Choroid plexus epithelial cell (primary cell): ENCODE measurements at regions not wholly inside any gene's neighbourhood (a gene's known extent, or its start where the extent isn't known, plus 50 kb on each side); places are given as distances from the start of the nearest gene placed in this dataset.

ENCODE experiments used
- DNase-seq: peaks from one replicate; pipeline ENCODE4 v3.0.0-alpha.2; 2010; ENCODE audit warnings: low read depth
- H3K4me3 ChIP-seq: 2 replicates; pipeline ENCODE4 v1.5.1; 2011; ENCODE audit warnings: low read depth, mild to moderate bottlenecking, control low read depth, low read length, moderate library complexity
- TF ChIP-seq, protein P1 (sequence below): conservative IDR thresholded peaks from 2 replicates; pipeline ENCODE4 v1.5.1; 2011; ENCODE audit warnings: low read depth, mild to moderate bottlenecking, control low read depth, inconsistent platforms, low read length, moderate library complexity

DNA sequence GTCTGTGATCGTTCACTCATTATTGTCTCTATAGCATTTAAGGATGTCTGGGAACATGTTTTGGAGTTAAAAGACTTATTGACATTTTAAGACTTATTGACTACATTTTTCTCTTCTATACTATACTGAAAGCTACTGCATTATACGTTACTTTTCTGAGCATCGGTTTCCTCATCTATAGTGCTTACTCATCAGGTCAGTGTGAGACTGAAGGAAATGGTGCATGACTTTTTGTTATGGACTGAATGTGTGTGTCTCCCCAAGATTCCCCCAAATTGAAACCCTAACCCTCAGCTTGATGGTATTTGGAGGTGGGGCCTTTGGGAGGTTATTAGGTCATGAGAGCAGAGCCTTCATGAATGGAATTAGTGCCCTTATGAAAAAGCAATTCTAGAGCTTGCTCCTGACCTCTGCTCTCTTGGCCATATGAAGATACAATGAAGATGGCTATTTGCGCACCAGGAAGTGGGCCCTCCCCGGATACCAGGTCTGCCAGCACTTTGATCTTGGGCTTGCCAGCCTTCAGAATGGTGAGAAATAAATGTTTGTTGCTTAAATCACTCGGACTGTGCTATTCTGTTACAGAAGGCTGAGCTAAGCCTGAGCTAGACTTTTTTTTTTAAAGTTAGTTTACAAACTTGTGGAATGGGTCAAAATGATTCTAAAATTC is 243.7 kb upstream of the RREB1 start:
- H3K4me3 ChIP-seq, result no peak overlapping the region
- DNase-seq, result no peak
- TF ChIP-seq, protein P1, sequence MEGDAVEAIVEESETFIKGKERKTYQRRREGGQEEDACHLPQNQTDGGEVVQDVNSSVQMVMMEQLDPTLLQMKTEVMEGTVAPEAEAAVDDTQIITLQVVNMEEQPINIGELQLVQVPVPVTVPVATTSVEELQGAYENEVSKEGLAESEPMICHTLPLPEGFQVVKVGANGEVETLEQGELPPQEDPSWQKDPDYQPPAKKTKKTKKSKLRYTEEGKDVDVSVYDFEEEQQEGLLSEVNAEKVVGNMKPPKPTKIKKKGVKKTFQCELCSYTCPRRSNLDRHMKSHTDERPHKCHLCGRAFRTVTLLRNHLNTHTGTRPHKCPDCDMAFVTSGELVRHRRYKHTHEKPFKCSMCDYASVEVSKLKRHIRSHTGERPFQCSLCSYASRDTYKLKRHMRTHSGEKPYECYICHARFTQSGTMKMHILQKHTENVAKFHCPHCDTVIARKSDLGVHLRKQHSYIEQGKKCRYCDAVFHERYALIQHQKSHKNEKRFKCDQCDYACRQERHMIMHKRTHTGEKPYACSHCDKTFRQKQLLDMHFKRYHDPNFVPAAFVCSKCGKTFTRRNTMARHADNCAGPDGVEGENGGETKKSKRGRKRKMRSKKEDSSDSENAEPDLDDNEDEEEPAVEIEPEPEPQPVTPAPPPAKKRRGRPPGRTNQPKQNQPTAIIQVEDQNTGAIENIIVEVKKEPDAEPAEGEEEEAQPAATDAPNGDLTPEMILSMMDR, result no peak

DNA sequence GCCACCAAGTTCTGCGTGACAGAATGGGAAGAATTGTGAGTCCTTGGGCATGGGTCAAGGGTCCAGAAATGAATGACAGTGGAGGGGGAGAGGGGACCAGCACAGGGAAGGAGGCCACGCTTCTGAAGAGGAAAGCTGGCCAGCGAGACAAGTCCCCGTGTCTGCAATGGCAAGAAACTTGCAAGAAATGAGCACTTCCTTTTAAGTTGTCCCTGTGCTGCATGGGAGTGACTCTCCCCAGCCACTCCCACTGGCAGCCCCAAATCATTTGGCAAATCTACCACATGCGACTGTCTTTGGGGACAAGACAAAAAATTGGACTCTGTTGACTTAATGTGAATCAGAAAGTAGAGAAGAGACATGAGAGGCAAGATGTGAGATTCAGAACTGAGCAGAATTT is 242.2 kb upstream of the RREB1 start:
- TF ChIP-seq, protein P1, result no peak
- H3K4me3 ChIP-seq, result no peak overlapping the region
- no peak for DNase-seq

DNA sequence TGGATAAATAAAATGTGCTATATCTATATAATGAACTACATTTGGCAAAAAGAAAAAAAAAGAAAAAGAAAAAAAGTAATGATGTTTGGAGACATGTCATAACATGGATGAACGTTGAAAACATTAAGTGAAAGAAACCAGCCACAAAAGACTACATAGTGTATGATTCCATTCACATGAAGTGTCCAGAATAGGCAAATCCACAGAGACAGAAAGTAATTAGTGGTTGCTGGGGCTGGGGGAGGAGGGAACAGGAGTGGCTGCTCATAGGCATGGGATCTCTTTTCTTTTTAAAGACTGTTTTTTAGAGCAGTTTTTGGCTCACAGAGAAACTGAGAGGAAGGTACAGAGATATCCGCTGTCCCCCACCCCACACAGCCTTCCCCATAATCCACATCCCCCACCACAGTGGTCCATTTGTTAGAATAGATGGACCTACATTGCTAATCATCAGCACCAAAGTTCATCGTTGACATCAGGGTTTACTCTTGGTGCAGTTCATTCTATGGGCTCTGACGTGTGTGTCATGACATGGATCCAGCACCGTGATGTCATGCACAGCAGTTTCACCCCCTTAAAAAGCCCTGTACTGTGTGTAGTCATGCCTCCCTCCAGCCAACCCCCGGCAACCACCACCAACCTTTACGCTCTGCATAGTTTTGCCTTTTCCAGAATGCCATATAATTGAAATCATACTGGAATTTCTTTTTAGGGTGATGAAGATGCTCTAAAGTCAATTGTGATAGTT is 240.9 kb upstream of the RREB1 start:
- no peak for DNase-seq
- TF ChIP-seq, protein P1, result no peak
- H3K4me3 ChIP-seq, result no peak overlapping the region

DNA sequence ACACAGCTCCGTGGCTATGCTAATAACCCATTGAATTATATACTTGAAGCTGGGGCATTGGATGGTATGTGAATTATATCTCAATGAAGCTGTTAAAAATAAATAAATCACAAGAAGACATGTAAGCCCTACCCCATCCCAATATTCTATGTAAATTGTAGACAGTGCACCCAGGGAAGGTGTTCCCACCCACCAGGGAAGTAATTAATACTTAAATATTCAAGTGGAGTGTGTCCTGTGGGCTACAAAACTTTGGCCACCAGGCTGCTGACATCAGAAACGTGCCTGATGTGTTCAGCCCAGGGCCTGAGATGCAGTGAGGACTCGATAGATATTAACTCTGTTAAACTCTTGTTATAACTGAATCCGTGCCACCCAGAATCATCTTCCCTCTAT is 240.4 kb upstream of the RREB1 start:
- DNase-seq, result no peak
- H3K4me3 ChIP-seq, result no peak overlapping the region
- TF ChIP-seq, protein P1, result no peak

DNA sequence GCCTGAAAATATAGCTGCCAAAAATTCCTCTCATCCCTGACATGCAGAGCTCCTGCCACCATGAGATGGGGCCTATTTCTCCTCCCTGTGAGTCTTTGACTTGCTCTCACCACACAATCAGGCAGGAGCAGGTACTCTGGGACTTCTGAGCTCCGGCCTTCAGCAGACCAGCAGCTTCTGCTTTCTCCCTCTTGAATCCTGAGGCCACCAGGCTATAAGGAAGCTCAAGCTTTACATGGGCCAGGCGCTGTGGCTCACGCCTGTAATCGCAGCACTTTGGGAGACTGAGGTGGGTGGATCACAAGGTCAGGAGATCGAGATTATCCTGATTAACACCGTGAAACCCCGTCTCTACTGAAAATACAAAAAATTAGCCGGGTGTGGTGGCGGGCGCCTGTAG is 238.7 kb upstream of the RREB1 start:
- TF ChIP-seq, protein P1, result no peak

DNA sequence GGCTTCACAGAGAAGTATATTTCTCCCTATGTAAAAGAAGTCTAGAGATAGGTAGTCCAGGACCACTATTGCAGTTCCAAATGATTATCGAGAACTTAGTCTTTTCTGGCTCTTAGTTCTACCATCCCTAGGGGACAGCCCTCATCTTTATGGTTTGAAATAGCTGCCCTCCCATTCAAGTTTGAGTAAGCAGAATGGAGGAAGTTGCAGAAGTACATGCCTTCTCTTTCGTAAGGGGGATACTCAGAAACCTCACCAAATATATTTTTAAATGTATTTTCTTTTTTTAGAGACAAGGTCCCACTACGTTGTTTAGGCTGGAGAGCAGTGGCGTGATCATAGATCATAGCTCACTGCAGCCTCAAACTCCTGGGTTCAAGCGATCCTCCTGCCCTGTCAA is 236.8 kb upstream of the RREB1 start:
- H3K4me3 ChIP-seq, result no peak overlapping the region
- no peak for DNase-seq
- TF ChIP-seq, protein P1, result no peak

More for the DNA sequence above, 238.7 kb upstream of the RREB1 start:
- DNase-seq, result no peak
- H3K4me3 ChIP-seq, result no peak overlapping the region
